ENCODE measurements at regions not wholly inside any gene's neighbourhood (a gene's known extent, or its start where the extent isn't known, plus 50 kb on each side); places are given as distances from the start of the nearest gene placed in this dataset.
"Not testable (repeated sequence)": the region's sequence is repeated elsewhere in the genome, so short reads cannot be mapped to it uniquely, and the experiment has no call there.

GRCh38 chr6:1445650-1446330 is 56.4 kb downstream of the FOXF2 start:
- POLR2A ChIA-PET = no interaction called here
- no peaks in the 10 kb centered on the region for H3K36me3 Mint-ChIP-seq
- no peak for ATAC-seq
- no peak overlapping the region for H3K4me3 Mint-ChIP-seq
- DNase-seq = no peak
- H3K27me3 Mint-ChIP-seq = peaks cover 15 to 32% (median 24%) of the 10 kb centered on the region in 5 donors
- H3K4me1 Mint-ChIP-seq = no peaks in the 10 kb centered on the region
- H3K9me3 Mint-ChIP-seq = peaks cover 0 to 12% (median 1%) of the 10 kb centered on the region in 9 donors
- no peak overlapping the region for H3K27ac Mint-ChIP-seq

- DNase-seq (no peak), ATAC-seq (no peak)
- peaks cover 0 to 19% (median 0%) of the 10 kb centered on the region in 3 donors for H3K36me3 Mint-ChIP-seq
- H3K4me3 Mint-ChIP-seq = no peak overlapping the region
- H3K27ac Mint-ChIP-seq = no peak overlapping the region
- POLR2A ChIA-PET = no interaction called here
- H3K4me1 Mint-ChIP-seq = no peaks in the 10 kb centered on the region
- H3K9me3 Mint-ChIP-seq = peaks cover 6 to 32% (median 13%) of the 10 kb centered on the region in 9 donors
- H3K27me3 Mint-ChIP-seq = peaks cover 18 to 52% (median 31%) of the 10 kb centered on the region in 5 donors
Measured at GRCh38 chr6:1449896-1450295, 60.5 kb downstream of the FOXF2 start.

GRCh38 chr6:1453024-1453423 is 63.6 kb downstream of the FOXF2 start:
- DNase-seq (no peak), ATAC-seq (no peak)
- peaks cover 6 to 32% (median 13%) of the 10 kb centered on the region in 9 donors for H3K9me3 Mint-ChIP-seq
- H3K27ac Mint-ChIP-seq = peak overlapping the region in 1 of 10 donors; percentile 6
- H3K4me3 Mint-ChIP-seq = no peak overlapping the region
- H3K27me3 Mint-ChIP-seq = peaks cover 18 to 52% (median 24%) of the 10 kb centered on the region in 5 donors
- no peaks in the 10 kb centered on the region for H3K4me1 Mint-ChIP-seq
- POLR2A ChIA-PET = no interaction called here
- peaks cover 0 to 19% (median 0%) of the 10 kb centered on the region in 3 donors for H3K36me3 Mint-ChIP-seq

- H3K27me3 Mint-ChIP-seq = peaks cover 3 to 25% (median 8%) of the 10 kb centered on the region in 5 donors
- H3K4me3 Mint-ChIP-seq, DNase-seq, POLR2A ChIA-PET, H3K27ac Mint-ChIP-seq, ATAC-seq, H3K36me3 Mint-ChIP-seq, H3K4me1 Mint-ChIP-seq: not testable (repeated sequence)
- peaks cover 0 to 26% (median 6%) of the 10 kb centered on the region in 9 donors for H3K9me3 Mint-ChIP-seq
Measured at GRCh38 chr6:1456816-1457215, 67.4 kb downstream of the FOXF2 start.

GRCh38 chr6:1461207-1461606 is 71.8 kb downstream of the FOXF2 start:
- H3K4me3 Mint-ChIP-seq = no peak overlapping the region
- H3K4me1 Mint-ChIP-seq = no peaks in the 10 kb centered on the region
- ATAC-seq = no peak
- peaks cover 0 to 8% (median 5%) of the 10 kb centered on the region in 5 donors for H3K27me3 Mint-ChIP-seq
- no peak overlapping the region for H3K27ac Mint-ChIP-seq
- POLR2A ChIA-PET = no interaction called here
- no peaks in the 10 kb centered on the region for H3K36me3 Mint-ChIP-seq
- no peak for DNase-seq
- peaks cover 0 to 14% (median 0%) of the 10 kb centered on the region in 9 donors for H3K9me3 Mint-ChIP-seq

- H3K4me1 Mint-ChIP-seq = no peaks in the 10 kb centered on the region
- peaks cover 0 to 14% (median 0%) of the 10 kb centered on the region in 9 donors for H3K9me3 Mint-ChIP-seq
- H3K27me3 Mint-ChIP-seq = peaks cover 0 to 10% (median 7%) of the 10 kb centered on the region in 5 donors
- DNase-seq = no peak
- no peak overlapping the region for H3K4me3 Mint-ChIP-seq
- no peak overlapping the region for H3K27ac Mint-ChIP-seq
- ATAC-seq = no peak
- POLR2A ChIA-PET = no interaction called here
- H3K36me3 Mint-ChIP-seq = no peaks in the 10 kb centered on the region
Measured at GRCh38 chr6:1461736-1462135, 72.4 kb downstream of the FOXF2 start.

GRCh38 chr6:1463275-1463674 is 73.9 kb downstream of the FOXF2 start:
- Mint-ChIP-seq H3K27me3 (peaks cover 0 to 13% (median 10%) of the 10 kb centered on the region in 5 donors), H3K4me3 (no peak overlapping the region), H3K27ac (no peak overlapping the region), H3K9me3 (peaks cover 0 to 14% (median 0%) of the 10 kb centered on the region in 9 donors), H3K4me1 (peaks cover 0 to 2% (median 0%) of the 10 kb centered on the region in 4 donors), H3K36me3 (no peaks in the 10 kb centered on the region)
- POLR2A ChIA-PET = no interaction called here
- DNase-seq (no peak), ATAC-seq (no peak)

- POLR2A ChIA-PET = no interaction called here
- ATAC-seq (no peak), DNase-seq (no peak)
- Mint-ChIP-seq H3K36me3 (no peaks in the 10 kb centered on the region), H3K27ac (no peak overlapping the region), H3K4me1 (peaks cover 0 to 2% (median 0%) of the 10 kb centered on the region in 4 donors), H3K4me3 (no peak overlapping the region), H3K27me3 (peaks cover 1 to 12% (median 10%) of the 10 kb centered on the region in 5 donors), H3K9me3 (peaks cover 0 to 12% (median 0%) of the 10 kb centered on the region in 9 donors)
Measured at GRCh38 chr6:1463751-1464426, 74.5 kb downstream of the FOXF2 start.

GRCh38 chr6:1464781-1465370 is 75.5 kb downstream of the FOXF2 start:
- no peak for DNase-seq

GRCh38 chr6:1468126-1468525 is 78.8 kb downstream of the FOXF2 start:
- H3K27ac Mint-ChIP-seq = no peak overlapping the region
- DNase-seq (no peak), ATAC-seq (no peak)
- no peaks in the 10 kb centered on the region for H3K9me3 Mint-ChIP-seq
- no peak overlapping the region for H3K4me3 Mint-ChIP-seq
- H3K36me3 Mint-ChIP-seq = no peaks in the 10 kb centered on the region
- POLR2A ChIA-PET = no interaction called here
- H3K27me3 Mint-ChIP-seq = peaks cover 11 to 43% (median 24%) of the 10 kb centered on the region in 5 donors
- peaks cover 0 to 2% (median 0%) of the 10 kb centered on the region in 4 donors for H3K4me1 Mint-ChIP-seq

More at GRCh38 chr6:1464781-1465370, 75.5 kb downstream of the FOXF2 start:
- Mint-ChIP-seq H3K27ac (peak overlapping the region in 1 of 10 donors; percentile 35), H3K4me3 (no peak overlapping the region), H3K9me3 (peaks cover 0 to 2% (median 0%) of the 10 kb centered on the region in 9 donors), H3K36me3 (no peaks in the 10 kb centered on the region), H3K4me1 (peaks cover 0 to 2% (median 0%) of the 10 kb centered on the region in 4 donors), H3K27me3 (peaks cover 4 to 16% (median 11%) of the 10 kb centered on the region in 5 donors)
- POLR2A ChIA-PET = no interaction called here
- no peak for ATAC-seq

- no peaks in the 10 kb centered on the region for H3K36me3 Mint-ChIP-seq
- H3K27ac Mint-ChIP-seq = no peak overlapping the region
- H3K27me3 Mint-ChIP-seq = peaks cover 9 to 61% (median 37%) of the 10 kb centered on the region in 5 donors
- no peak for DNase-seq
- H3K4me1 Mint-ChIP-seq = peaks cover 0 to 2% (median 0%) of the 10 kb centered on the region in 4 donors
- no peak for ATAC-seq
- no peak overlapping the region for H3K4me3 Mint-ChIP-seq
- POLR2A ChIA-PET = no interaction called here
- H3K9me3 Mint-ChIP-seq = no peaks in the 10 kb centered on the region
Measured at GRCh38 chr6:1470040-1470439, 80.7 kb downstream of the FOXF2 start.

GRCh38 chr6:1472643-1473042 is 83.3 kb downstream of the FOXF2 start:
- POLR2A ChIA-PET = no interaction called here
- H3K9me3 Mint-ChIP-seq = no peaks in the 10 kb centered on the region
- peaks cover 0 to 2% (median 0%) of the 10 kb centered on the region in 4 donors for H3K4me1 Mint-ChIP-seq
- no peak for ATAC-seq
- H3K4me3 Mint-ChIP-seq = no peak overlapping the region
- H3K27ac Mint-ChIP-seq = no peak overlapping the region
- peaks cover 7 to 62% (median 36%) of the 10 kb centered on the region in 5 donors for H3K27me3 Mint-ChIP-seq
- no peaks in the 10 kb centered on the region for H3K36me3 Mint-ChIP-seq
- DNase-seq = no peak

GRCh38 chr6:1473166-1473565 is 83.8 kb downstream of the FOXF2 start:
- H3K36me3 Mint-ChIP-seq = no peaks in the 10 kb centered on the region
- DNase-seq = no peak
- H3K27me3 Mint-ChIP-seq = peaks cover 7 to 62% (median 32%) of the 10 kb centered on the region in 5 donors
- peak overlapping the region in 1 of 10 donors; percentile 21 for H3K27ac Mint-ChIP-seq
- POLR2A ChIA-PET = no interaction called here
- ATAC-seq = no peak
- H3K9me3 Mint-ChIP-seq = peaks cover 0 to 5% (median 0%) of the 10 kb centered on the region in 9 donors
- H3K4me1 Mint-ChIP-seq = no peaks in the 10 kb centered on the region
- H3K4me3 Mint-ChIP-seq = peak overlapping the region in 1 of 10 donors; percentile 21

Data from naive thymus-derived CD8-positive, alpha-beta T cell (primary cell).